ENCODE measurements at regions not wholly inside any gene's neighbourhood (a gene's known extent, or its start where the extent isn't known, plus 50 kb on each side); places are given as distances from the start of the nearest gene placed in this dataset.

DNA sequence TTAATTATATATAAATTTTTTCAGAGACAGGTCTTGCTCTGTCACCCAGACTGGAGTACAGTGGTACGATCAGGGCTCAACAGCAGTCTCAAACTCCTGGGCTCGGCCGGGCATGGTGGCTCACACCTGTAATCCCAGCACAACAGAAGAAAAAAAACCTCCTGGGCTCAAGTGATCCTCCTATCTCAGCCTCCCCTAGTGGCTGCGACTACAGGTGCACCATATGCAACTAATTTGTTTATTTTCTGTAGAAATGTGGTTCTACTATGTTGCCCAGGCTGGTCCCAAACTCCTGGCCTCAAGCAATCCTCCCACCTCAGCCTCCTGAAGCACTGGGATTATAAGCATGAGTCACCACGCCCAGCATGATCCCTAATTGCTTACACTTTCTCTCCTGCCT, 56.1 kb upstream of the SLC35C1 start:
- TF ChIP-seq POLR2AphosphoS5 (IDR thresholded peaks at IDR 0.05) (no peak), EP300 (IDR thresholded peaks at IDR 0.05) (no peak), POLR2A (IDR thresholded peaks at IDR 0.05) (no peak)
- TF ChIP-seq, protein P1, sequence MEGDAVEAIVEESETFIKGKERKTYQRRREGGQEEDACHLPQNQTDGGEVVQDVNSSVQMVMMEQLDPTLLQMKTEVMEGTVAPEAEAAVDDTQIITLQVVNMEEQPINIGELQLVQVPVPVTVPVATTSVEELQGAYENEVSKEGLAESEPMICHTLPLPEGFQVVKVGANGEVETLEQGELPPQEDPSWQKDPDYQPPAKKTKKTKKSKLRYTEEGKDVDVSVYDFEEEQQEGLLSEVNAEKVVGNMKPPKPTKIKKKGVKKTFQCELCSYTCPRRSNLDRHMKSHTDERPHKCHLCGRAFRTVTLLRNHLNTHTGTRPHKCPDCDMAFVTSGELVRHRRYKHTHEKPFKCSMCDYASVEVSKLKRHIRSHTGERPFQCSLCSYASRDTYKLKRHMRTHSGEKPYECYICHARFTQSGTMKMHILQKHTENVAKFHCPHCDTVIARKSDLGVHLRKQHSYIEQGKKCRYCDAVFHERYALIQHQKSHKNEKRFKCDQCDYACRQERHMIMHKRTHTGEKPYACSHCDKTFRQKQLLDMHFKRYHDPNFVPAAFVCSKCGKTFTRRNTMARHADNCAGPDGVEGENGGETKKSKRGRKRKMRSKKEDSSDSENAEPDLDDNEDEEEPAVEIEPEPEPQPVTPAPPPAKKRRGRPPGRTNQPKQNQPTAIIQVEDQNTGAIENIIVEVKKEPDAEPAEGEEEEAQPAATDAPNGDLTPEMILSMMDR (IDR thresholded peaks at IDR 0.05): no peak
- peaks cover under 1% of the 10 kb centered on the region for H3K4me1 ChIP-seq
- no peaks in the 10 kb centered on the region for H3K9me3 ChIP-seq
- H3K4me3 ChIP-seq: no peak overlapping the region
- H3K27ac ChIP-seq: no peak overlapping the region
- H3K27me3 ChIP-seq: peaks cover 19% of the 10 kb centered on the region
- no peaks in the 10 kb centered on the region for H3K36me3 ChIP-seq
- DNase-seq (ENCODE audit: low spot score in 2 of 2): no peak
- WGBS: 88% methylated on average over 5 of the region's 5 CpGs

DNA sequence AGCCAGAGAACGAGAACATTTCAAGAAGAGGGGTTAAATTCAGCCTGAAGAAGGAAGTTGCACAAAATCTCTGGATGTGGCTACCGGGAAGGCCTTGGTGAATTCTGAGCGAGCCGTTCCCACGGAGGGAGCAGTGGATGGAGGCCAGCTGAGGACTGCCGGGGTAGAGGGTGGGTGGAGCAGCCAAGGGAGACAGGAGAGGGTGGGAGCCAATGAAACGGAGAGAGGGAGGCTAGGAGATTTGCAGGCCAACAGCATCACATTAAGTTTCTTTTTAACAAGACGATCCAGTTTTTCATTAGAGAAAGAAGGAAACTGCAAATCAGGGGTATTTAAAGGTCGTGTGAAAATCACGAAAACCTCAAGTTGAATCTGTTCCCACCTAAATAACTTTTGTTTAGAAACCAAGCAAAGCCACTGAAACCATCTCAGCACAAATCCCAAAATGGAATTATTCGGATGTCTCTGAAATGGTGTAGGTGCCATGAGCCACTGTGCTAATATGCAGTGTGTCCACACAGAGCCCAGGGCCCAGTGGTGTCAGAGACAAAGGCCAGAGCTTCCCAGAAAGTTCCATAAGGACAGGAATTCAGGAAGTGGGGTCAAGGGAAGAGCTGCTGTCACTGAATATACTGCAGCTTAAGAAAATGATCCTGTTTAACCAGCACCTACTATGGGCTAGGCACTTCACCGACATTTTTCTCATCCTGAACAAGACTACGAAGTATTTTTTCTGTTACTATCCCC, 59.7 kb upstream of the SLC35C1 start:
- no peak for DNase-seq (ENCODE audit: low spot score in 2 of 2)
- Histone ChIP-seq H3K4me1 (no peaks in the 10 kb centered on the region), H3K9me3 (no peaks in the 10 kb centered on the region), H3K27ac (no peak overlapping the region), H3K36me3 (no peaks in the 10 kb centered on the region), H3K27me3 (peaks cover 3% of the 10 kb centered on the region), H3K4me3 (no peak overlapping the region)
- WGBS: 63% methylated on average over 13 of the region's 13 CpGs
- TF ChIP-seq, protein P1 (IDR thresholded peaks at IDR 0.05): no peak
- TF ChIP-seq EP300 (IDR thresholded peaks at IDR 0.05) (no peak), POLR2A (IDR thresholded peaks at IDR 0.05) (no peak), POLR2AphosphoS5 (IDR thresholded peaks at IDR 0.05) (no peak)

DNA sequence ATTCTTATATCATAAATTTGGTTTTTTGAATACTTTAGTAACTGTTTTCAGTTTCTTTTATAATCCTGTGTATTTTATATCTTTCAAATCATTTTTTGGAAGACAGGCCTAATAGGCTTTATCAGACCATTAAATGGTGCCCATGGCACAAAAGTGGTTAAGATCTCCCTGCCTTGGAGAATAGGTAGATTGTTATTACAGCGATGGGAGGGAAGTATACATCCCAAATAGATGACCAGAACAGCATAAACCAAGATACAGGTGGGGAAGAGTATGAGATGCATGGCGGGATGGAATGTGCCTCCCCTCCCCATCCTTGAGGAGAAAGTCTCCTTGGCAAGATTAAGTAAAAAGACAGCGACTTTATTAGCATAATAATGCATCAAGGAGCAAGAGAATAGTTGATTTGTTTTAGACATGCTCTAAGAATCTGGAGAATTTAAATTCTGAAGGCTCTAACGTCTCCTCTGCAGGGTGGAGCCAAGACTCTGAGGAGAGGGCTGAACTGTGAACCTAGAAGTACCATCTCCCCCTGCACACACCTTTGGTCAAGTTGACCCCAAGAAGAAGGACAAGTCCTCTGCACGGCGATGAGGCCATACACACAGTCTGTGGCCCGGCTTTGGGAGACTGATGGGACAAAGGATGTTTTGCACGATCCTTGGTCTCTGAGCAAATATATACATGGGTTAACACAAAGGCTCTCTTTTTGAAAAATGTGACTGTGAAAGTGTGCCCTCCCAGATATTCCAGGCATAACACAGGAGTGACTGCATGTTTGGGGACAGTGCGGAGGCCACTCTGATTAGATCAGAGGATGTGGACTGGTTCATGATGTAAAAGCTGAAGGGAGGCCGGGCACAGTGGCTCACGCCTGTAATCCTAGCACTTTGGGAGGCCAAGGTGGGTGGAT, 61.1 kb upstream of the SLC35C1 start:
- H3K9me3 ChIP-seq: no peaks in the 10 kb centered on the region
- TF ChIP-seq EP300 (IDR thresholded peaks at IDR 0.05) (no peak), POLR2AphosphoS5 (IDR thresholded peaks at IDR 0.05) (no peak), POLR2A (IDR thresholded peaks at IDR 0.05) (no peak)
- TF ChIP-seq, protein P1 (IDR thresholded peaks at IDR 0.05): no peak
- no peak overlapping the region for H3K27ac ChIP-seq
- H3K4me3 ChIP-seq: no peak overlapping the region
- no peak for DNase-seq (ENCODE audit: low spot score in 2 of 2)
- H3K27me3 ChIP-seq: no peaks in the 10 kb centered on the region
- 83% methylated on average over 11 of the region's 11 CpGs for WGBS
- H3K36me3 ChIP-seq: no peaks in the 10 kb centered on the region
- no peaks in the 10 kb centered on the region for H3K4me1 ChIP-seq

DNA sequence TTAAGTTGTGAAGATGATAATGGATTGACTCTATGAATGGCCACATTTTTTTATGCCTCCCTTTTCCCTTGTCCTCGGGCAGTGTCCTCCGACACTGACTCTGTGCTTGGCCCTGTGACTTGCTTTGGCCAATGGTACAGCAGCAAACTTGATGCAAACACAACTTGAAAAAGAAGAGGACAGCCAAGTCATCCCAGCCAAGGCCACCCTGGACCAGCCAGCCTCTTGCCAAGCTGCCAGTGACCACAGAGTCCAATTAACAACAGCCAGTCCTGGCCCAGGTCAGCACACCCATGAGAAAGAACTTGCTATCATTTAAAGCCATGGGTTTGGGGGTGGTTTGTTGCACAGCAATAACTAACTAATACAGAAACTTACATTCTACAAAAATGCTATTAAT, 63.4 kb upstream of the SLC35C1 start:
- Histone ChIP-seq H3K36me3 (no peaks in the 10 kb centered on the region), H3K4me3 (no peak overlapping the region), H3K27ac (no peak overlapping the region), H3K27me3 (no peaks in the 10 kb centered on the region), H3K4me1 (peaks cover 4% of the 10 kb centered on the region), H3K9me3 (no peaks in the 10 kb centered on the region)
- TF ChIP-seq POLR2A (IDR thresholded peaks at IDR 0.05) (no peak), POLR2AphosphoS5 (IDR thresholded peaks at IDR 0.05) (no peak), EP300 (IDR thresholded peaks at IDR 0.05) (no peak)
- TF ChIP-seq, protein P1 (IDR thresholded peaks at IDR 0.05): no peak
- DNase-seq (ENCODE audit: low spot score in 2 of 2): no peak
- 91% methylated on average over 2 of the region's 2 CpGs for WGBS

DNA sequence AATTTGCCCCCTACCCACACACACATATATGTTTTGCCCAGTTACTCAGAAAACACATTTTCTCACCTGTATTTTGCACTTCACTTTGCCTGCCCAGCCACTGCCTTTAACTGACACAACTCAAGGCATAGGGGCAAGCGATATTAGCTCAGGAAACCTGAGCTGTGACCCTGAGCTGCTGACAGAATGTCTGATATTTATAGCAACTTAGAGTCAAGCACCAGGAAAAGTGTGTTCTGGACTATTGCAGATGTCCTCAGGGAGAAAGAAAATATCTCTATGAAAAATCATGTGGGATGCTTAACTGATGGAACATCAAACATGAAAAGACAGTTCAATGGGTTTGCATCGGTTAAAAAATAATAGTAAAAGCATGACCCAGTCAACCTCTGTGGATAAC, 63.9 kb upstream of the SLC35C1 start:
- TF ChIP-seq POLR2AphosphoS5 (IDR thresholded peaks at IDR 0.05) (no peak), EP300 (IDR thresholded peaks at IDR 0.05) (no peak), POLR2A (IDR thresholded peaks at IDR 0.05) (no peak)
- TF ChIP-seq, protein P1 (IDR thresholded peaks at IDR 0.05): no peak
- H3K4me3 ChIP-seq: no peak overlapping the region
- 53% methylated on average over 2 of the region's 2 CpGs for WGBS

More for the DNA sequence above, 63.9 kb upstream of the SLC35C1 start:
- Histone ChIP-seq H3K27me3 (no peaks in the 10 kb centered on the region), H3K27ac (no peak overlapping the region), H3K36me3 (no peaks in the 10 kb centered on the region), H3K4me1 (peaks cover 4% of the 10 kb centered on the region), H3K9me3 (no peaks in the 10 kb centered on the region)
- no peak for DNase-seq (ENCODE audit: low spot score in 2 of 2)
